SK-N-MC (cell line): ENCODE measurements at regions not wholly inside any gene's neighbourhood (a gene's known extent, or its start where the extent isn't known, plus 50 kb on each side); places are given as distances from the start of the nearest gene placed in this dataset.

Source experiments
- EZH2 ChIP-seq: fragments of 200-600 bp; sonication (generic); IDR thresholded peaks from one replicate; pipeline ENCODE4 v1.6.1; 2017; ENCODE audit warnings: antibody characterized with exemption
- FOXP2 ChIP-seq: optimal IDR thresholded peaks from 2 replicates; pipeline ENCODE3; 2011; ENCODE audit warnings: mild to moderate bottlenecking, moderate library complexity; ENCODE audit not compliant: insufficient read depth; ENCODE audit errors: extremely low read length, control extremely low read depth
- POLR2AphosphoS5 ChIP-seq: IDR thresholded peaks from 2 replicates; pipeline ENCODE4 v1.6.1; 2012; ENCODE audit warnings: mild to moderate bottlenecking, low read depth, low read length, borderline replicate concordance

- TF ChIP-seq POLR2AphosphoS5 = no peak
- TF ChIP-seq EZH2 = no peak
- no peak for TF ChIP-seq FOXP2
These were observed 161.6 kb upstream of the CD180 start for GRCh38 chr5:67358186-67358585.
